ENCODE measurements at regions not wholly inside any gene's neighbourhood (a gene's known extent, or its start where the extent isn't known, plus 50 kb on each side); places are given as distances from the start of the nearest gene placed in this dataset.

DNA sequence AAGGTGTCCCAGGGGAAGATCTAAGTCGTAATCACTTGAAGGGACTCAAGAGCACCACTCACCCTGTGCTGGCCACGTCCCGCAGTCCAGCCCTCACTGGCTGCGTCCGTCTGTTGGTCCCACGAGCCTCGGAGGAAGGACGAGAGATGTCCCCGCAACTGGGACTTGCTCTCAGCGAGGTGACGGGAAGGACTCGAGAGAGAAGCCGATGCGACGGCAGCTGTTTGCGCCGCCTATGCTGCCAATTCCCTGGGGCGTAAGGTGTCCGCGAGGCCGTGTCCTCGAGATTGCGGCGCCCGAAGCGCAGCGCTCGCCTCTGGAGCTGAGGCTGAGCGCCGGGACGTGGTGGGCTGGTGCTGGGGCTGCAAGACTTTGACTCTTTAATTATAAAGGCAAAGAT, 100.6 kb upstream of the SEMA3E start:
- no peak for TF ChIP-seq EZH2 (IDR thresholded peaks at IDR 0.05; ENCODE audit: borderline replicate concordance, low read depth, low read length, poor library complexity, severe bottlenecking)
- TF ChIP-seq, protein P1, sequence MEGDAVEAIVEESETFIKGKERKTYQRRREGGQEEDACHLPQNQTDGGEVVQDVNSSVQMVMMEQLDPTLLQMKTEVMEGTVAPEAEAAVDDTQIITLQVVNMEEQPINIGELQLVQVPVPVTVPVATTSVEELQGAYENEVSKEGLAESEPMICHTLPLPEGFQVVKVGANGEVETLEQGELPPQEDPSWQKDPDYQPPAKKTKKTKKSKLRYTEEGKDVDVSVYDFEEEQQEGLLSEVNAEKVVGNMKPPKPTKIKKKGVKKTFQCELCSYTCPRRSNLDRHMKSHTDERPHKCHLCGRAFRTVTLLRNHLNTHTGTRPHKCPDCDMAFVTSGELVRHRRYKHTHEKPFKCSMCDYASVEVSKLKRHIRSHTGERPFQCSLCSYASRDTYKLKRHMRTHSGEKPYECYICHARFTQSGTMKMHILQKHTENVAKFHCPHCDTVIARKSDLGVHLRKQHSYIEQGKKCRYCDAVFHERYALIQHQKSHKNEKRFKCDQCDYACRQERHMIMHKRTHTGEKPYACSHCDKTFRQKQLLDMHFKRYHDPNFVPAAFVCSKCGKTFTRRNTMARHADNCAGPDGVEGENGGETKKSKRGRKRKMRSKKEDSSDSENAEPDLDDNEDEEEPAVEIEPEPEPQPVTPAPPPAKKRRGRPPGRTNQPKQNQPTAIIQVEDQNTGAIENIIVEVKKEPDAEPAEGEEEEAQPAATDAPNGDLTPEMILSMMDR (conservative IDR thresholded peaks at IDR 0.05; ENCODE audit: low read depth, low read length) = no peak
- Histone ChIP-seq H3K9me3 (ENCODE audit: low read depth, low read length, poor library complexity, severe bottlenecking) (no peaks in the 10 kb centered on the region), H3K4me1 (ENCODE audit: insufficient read depth, low read length, poor library complexity, severe bottlenecking) (no peaks in the 10 kb centered on the region), H3K27ac (ENCODE audit: low read depth, low read length, poor library complexity, severe bottlenecking) (no peak overlapping the region), H3K36me3 (ENCODE audit: insufficient read depth, low read length, poor library complexity, severe bottlenecking) (no peaks in the 10 kb centered on the region), H3K27me3 (replicated peaks; ENCODE audit: insufficient read depth, low read depth, low read length, poor library complexity) (no peaks in the 10 kb centered on the region), H3K4me3 (ENCODE audit: low read depth, low read length, poor library complexity, severe bottlenecking) (no peak overlapping the region)
- intact Hi-C loops (cut with micrococcal nuclease; ENCODE audit: unreplicated experiment) = no loop called here
- ChIA-PET CTCF (interaction anchor here (0.7 kb wide), 1 partner anchor 1361 kb away, joined by 4 read pairs; no protein-coding TSS in a partner anchor), POLR2A (ENCODE audit: low non-redundant PET) (no interaction called here)
- BruUV-seq (replicated peaks) = no TSS peak
- no peak for DNase-seq (ENCODE audit: low spot score)

DNA sequence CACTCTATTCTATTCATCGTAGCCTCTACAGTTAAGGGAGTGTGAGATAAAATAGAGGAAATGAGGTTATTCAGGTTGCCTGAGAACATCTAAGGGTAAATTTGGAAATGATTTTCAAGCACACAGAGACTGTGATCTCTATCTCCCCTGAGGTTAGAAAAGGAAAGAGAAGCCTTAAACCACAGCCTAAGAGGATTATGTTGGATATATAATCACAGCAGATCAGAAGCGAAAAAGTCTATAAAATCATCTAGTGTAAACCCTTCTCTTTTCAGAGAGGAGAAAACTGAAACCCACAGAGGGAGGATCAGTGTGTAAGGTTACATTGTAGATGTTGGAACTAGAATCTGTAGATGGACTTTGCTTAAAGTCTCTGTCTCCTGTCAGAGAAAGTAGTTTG, 90.6 kb upstream of the SEMA3E start:
- no peak overlapping the region for H3K4me3 ChIP-seq (ENCODE audit: low read depth, low read length, poor library complexity, severe bottlenecking)
- H3K27ac ChIP-seq (ENCODE audit: low read depth, low read length, poor library complexity, severe bottlenecking) = no peak overlapping the region
- ChIA-PET POLR2A (ENCODE audit: low non-redundant PET) (no interaction called here), CTCF (no interaction called here)
- intact Hi-C loops (cut with micrococcal nuclease; ENCODE audit: unreplicated experiment) = no loop called here
- no peaks in the 10 kb centered on the region for H3K9me3 ChIP-seq (ENCODE audit: low read depth, low read length, poor library complexity, severe bottlenecking)
- TF ChIP-seq, protein P1 (conservative IDR thresholded peaks at IDR 0.05; ENCODE audit: low read depth, low read length) = no peak
- no peak for TF ChIP-seq EZH2 (IDR thresholded peaks at IDR 0.05; ENCODE audit: borderline replicate concordance, low read depth, low read length, poor library complexity, severe bottlenecking)
- no TSS peak for BruUV-seq (replicated peaks)
- H3K4me1 ChIP-seq (ENCODE audit: insufficient read depth, low read length, poor library complexity, severe bottlenecking) = no peaks in the 10 kb centered on the region
- peaks cover 52% of the 10 kb centered on the region for H3K27me3 ChIP-seq (replicated peaks; ENCODE audit: insufficient read depth, low read depth, low read length, poor library complexity)
- DNase-seq (ENCODE audit: low spot score) = peak; percentile 75
- H3K36me3 ChIP-seq (ENCODE audit: insufficient read depth, low read length, poor library complexity, severe bottlenecking) = no peaks in the 10 kb centered on the region

DNA sequence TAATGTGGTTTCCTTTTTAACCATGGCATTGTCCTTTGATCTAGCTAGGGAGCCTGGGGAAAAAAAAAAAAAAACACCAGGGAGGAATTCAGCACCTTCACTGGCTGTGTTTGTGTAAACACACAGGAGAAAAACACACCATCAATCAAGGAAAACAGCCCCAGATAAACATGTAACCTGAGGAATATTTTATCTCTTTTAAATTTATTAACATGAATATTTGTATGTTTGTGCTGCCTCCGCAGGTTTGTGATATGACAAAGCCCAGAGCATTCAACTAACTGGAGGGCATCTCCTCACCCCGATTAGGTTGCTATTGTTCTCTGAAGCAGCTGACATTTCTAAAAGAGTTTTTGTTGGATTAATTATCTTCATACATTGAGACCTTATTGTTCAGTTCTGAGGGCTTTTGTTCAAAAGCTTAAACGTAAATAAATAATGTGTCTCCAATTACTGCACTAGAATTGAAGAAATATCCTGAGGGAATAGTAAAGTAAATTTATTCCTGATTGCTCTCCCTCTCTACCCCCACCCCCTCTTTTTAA, 89.4 kb upstream of the SEMA3E start:
- no peak for TF ChIP-seq EZH2 (IDR thresholded peaks at IDR 0.05; ENCODE audit: borderline replicate concordance, low read depth, low read length, poor library complexity, severe bottlenecking)
- TF ChIP-seq, protein P1 (conservative IDR thresholded peaks at IDR 0.05; ENCODE audit: low read depth, low read length) = no peak
- H3K27me3 ChIP-seq (replicated peaks; ENCODE audit: insufficient read depth, low read depth, low read length, poor library complexity) = peaks cover 55% of the 10 kb centered on the region
- ChIA-PET CTCF (no interaction called here), POLR2A (ENCODE audit: low non-redundant PET) (no interaction called here)
- H3K9me3 ChIP-seq (ENCODE audit: low read depth, low read length, poor library complexity, severe bottlenecking) = no peaks in the 10 kb centered on the region
- BruUV-seq (replicated peaks) = no TSS peak
- intact Hi-C loops (cut with micrococcal nuclease; ENCODE audit: unreplicated experiment) = no loop called here
- no peaks in the 10 kb centered on the region for H3K36me3 ChIP-seq (ENCODE audit: insufficient read depth, low read length, poor library complexity, severe bottlenecking)
- no peak overlapping the region for H3K4me3 ChIP-seq (ENCODE audit: low read depth, low read length, poor library complexity, severe bottlenecking)
- DNase-seq (ENCODE audit: low spot score) = no peak
- H3K27ac ChIP-seq (ENCODE audit: low read depth, low read length, poor library complexity, severe bottlenecking) = no peak overlapping the region
- no peaks in the 10 kb centered on the region for H3K4me1 ChIP-seq (ENCODE audit: insufficient read depth, low read length, poor library complexity, severe bottlenecking)
